ENCODE measurements at regions not wholly inside any gene's neighbourhood (a gene's known extent, or its start where the extent isn't known, plus 50 kb on each side); places are given as distances from the start of the nearest gene placed in this dataset.

DNA sequence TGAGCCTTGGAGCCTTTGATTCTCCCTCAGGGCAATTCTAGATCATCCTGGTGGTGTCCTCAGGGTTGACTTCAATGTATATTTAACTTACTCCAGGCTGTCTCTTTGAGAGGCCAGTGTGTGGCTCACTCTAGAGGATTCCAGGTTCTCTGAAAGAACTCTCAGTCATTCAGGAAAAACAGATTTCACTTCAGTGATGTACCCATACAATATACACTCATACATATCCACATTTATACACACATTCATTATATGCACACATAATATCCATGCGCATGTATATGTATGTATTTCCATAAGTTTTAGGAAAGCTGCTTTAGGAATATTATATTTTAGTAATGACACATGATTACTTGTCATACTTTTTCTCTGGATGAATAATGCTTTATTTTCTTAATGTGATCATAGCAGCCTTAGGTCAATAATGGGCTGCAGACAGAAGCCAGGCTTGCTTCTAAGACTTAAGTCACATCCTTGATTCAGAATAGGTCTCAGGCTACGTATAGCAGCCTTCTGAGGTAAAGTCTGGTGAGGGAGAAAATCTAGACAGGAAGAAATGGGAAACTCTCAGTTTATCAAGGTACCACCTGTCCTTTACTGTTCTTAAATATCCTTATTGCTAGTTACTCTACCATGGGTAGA, 397.0 kb downstream of the GPAT3 start:
- TF ChIP-seq, protein P1, sequence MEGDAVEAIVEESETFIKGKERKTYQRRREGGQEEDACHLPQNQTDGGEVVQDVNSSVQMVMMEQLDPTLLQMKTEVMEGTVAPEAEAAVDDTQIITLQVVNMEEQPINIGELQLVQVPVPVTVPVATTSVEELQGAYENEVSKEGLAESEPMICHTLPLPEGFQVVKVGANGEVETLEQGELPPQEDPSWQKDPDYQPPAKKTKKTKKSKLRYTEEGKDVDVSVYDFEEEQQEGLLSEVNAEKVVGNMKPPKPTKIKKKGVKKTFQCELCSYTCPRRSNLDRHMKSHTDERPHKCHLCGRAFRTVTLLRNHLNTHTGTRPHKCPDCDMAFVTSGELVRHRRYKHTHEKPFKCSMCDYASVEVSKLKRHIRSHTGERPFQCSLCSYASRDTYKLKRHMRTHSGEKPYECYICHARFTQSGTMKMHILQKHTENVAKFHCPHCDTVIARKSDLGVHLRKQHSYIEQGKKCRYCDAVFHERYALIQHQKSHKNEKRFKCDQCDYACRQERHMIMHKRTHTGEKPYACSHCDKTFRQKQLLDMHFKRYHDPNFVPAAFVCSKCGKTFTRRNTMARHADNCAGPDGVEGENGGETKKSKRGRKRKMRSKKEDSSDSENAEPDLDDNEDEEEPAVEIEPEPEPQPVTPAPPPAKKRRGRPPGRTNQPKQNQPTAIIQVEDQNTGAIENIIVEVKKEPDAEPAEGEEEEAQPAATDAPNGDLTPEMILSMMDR (IDR thresholded peaks at IDR 0.05), result no peak
- TF ChIP-seq POLR2AphosphoS5 (IDR thresholded peaks at IDR 0.05; ENCODE audit: low read depth, low read length), result no peak
